ENCODE measurements at regions not wholly inside any gene's neighbourhood (a gene's known extent, or its start where the extent isn't known, plus 50 kb on each side); places are given as distances from the start of the nearest gene placed in this dataset.
"Not testable (repeated sequence)": the region's sequence is repeated elsewhere in the genome, so short reads cannot be mapped to it uniquely, and the experiment has no call there.

DNA sequence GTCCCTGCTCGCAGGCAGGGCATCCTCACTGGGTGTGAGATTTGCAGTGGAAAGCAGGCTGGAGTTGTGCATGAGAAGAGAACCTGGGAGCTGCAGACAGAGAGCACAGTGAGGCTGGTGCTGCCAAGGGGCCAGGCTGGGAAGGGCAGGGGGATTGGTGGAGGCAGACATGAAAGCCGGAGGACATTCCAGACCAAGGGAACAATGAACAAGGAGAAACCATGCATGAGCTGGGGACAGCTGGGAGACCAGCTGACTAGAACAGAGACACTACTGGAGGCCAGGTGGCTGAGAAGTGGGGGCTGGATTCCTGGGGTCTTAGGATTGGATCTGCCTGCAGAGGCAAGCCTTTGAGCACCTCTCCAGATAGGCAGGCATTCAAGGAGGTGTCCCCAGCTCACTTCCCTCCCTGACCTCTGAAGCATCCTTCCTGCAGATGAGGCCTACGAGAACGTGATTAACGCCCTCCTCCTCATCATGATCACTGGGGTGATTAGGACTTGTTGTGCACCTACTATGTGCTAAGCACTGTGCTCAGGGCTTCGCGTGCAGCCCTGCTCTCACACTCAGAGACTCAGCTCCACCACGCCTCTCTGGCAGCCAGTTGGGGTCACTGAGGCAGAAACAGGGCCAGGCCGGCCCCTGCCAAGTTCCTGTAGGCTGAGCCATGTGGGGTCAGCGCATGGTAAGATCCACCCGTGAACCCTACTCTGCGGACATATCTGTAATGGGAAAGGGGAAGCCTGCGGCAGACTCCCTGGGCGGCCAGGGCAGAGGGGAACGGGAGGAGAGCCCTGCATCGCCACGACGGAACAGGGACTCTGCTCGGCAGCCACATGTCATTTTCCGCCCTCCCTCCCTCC is 74.8 kb upstream of the SLC66A3 start:
- ATAC-seq (ENCODE audit: low read depth) (no peak), DNase-seq (ENCODE audit: low spot score) (no peak)
- Histone ChIP-seq H3K27ac (ENCODE audit: poor library complexity, severe bottlenecking) (no peak overlapping the region), H3K9me3 (ENCODE audit: severe bottlenecking) (no peaks in the 10 kb centered on the region), H3K4me1 (ENCODE audit: insufficient read depth, poor library complexity, severe bottlenecking) (no peaks in the 10 kb centered on the region), H3K27me3 (ENCODE audit: insufficient read depth, poor library complexity, severe bottlenecking) (no peaks in the 10 kb centered on the region), H3K4me3 (ENCODE audit: severe bottlenecking) (no peak overlapping the region), H3K36me3 (ENCODE audit: low read depth) (no peaks in the 10 kb centered on the region)
- no peak for TF ChIP-seq CTCF (IDR thresholded peaks at IDR 0.05; ENCODE audit: poor library complexity, severe bottlenecking)

DNA sequence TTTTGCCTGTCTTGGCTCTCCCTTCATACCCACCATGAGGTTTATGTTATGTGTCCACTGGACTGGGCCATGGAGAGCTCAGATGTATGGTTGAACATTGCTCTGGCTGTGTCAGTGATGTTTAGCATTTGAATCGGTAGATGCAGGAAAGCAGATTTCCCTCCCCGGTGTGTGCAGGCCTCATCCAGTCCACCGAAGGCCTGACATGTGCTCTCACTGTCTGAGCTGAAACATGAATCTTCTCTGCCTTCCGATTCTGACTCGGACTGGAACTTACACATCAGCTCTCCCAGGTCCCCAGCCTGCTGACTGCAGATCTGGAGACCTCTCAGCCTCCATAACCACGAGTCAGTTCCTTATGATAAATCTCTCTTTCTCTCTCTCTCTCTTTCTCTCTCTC is 72.4 kb upstream of the SLC66A3 start:
- ATAC-seq (ENCODE audit: low read depth): no peak
- no peak for TF ChIP-seq CTCF (IDR thresholded peaks at IDR 0.05; ENCODE audit: poor library complexity, severe bottlenecking)
- H3K27ac ChIP-seq (ENCODE audit: poor library complexity, severe bottlenecking): no peak overlapping the region
- no peaks in the 10 kb centered on the region for H3K4me1 ChIP-seq (ENCODE audit: insufficient read depth, poor library complexity, severe bottlenecking)
- DNase-seq (ENCODE audit: low spot score): no peak
- H3K9me3 ChIP-seq (ENCODE audit: severe bottlenecking): no peaks in the 10 kb centered on the region
- no peak overlapping the region for H3K4me3 ChIP-seq (ENCODE audit: severe bottlenecking)
- no peaks in the 10 kb centered on the region for H3K27me3 ChIP-seq (ENCODE audit: insufficient read depth, poor library complexity, severe bottlenecking)
- H3K36me3 ChIP-seq (ENCODE audit: low read depth): no peaks in the 10 kb centered on the region

- H3K4me3 ChIP-seq (ENCODE audit: severe bottlenecking); H3K4me1 ChIP-seq (ENCODE audit: insufficient read depth, poor library complexity, severe bottlenecking); DNase-seq (ENCODE audit: low spot score); H3K9me3 ChIP-seq (ENCODE audit: severe bottlenecking); H3K27ac ChIP-seq (ENCODE audit: poor library complexity, severe bottlenecking); H3K27me3 ChIP-seq (ENCODE audit: insufficient read depth, poor library complexity, severe bottlenecking); H3K36me3 ChIP-seq (ENCODE audit: low read depth); ATAC-seq (ENCODE audit: low read depth): not testable (repeated sequence)
These were observed 66.4 kb upstream of the SLC66A3 start for GRCh38 chr2:11088821-11089220.

GRCh38 chr2:11090187-11090586 is 65.1 kb upstream of the SLC66A3 start:
- no peak for TF ChIP-seq CTCF (IDR thresholded peaks at IDR 0.05; ENCODE audit: poor library complexity, severe bottlenecking)
- no peaks in the 10 kb centered on the region for H3K9me3 ChIP-seq (ENCODE audit: severe bottlenecking)
- H3K27ac ChIP-seq (ENCODE audit: poor library complexity, severe bottlenecking): no peak overlapping the region
- no peaks in the 10 kb centered on the region for H3K27me3 ChIP-seq (ENCODE audit: insufficient read depth, poor library complexity, severe bottlenecking)
- ATAC-seq (ENCODE audit: low read depth): no peak
- no peaks in the 10 kb centered on the region for H3K4me1 ChIP-seq (ENCODE audit: insufficient read depth, poor library complexity, severe bottlenecking)
- H3K36me3 ChIP-seq (ENCODE audit: low read depth): no peaks in the 10 kb centered on the region
- H3K4me3 ChIP-seq (ENCODE audit: severe bottlenecking): no peak overlapping the region
- no peak for DNase-seq (ENCODE audit: low spot score)

GRCh38 chr2:11092701-11093335 is 62.4 kb upstream of the SLC66A3 start:
- no peak overlapping the region for H3K27ac ChIP-seq (ENCODE audit: poor library complexity, severe bottlenecking)
- no peaks in the 10 kb centered on the region for H3K4me1 ChIP-seq (ENCODE audit: insufficient read depth, poor library complexity, severe bottlenecking)
- TF ChIP-seq CTCF (IDR thresholded peaks at IDR 0.05; ENCODE audit: poor library complexity, severe bottlenecking): no peak
- no peak for ATAC-seq (ENCODE audit: low read depth)
- H3K4me3 ChIP-seq (ENCODE audit: severe bottlenecking): no peak overlapping the region
- no peaks in the 10 kb centered on the region for H3K9me3 ChIP-seq (ENCODE audit: severe bottlenecking)
- no peaks in the 10 kb centered on the region for H3K36me3 ChIP-seq (ENCODE audit: low read depth)
- DNase-seq (ENCODE audit: low spot score): no peak
- no peaks in the 10 kb centered on the region for H3K27me3 ChIP-seq (ENCODE audit: insufficient read depth, poor library complexity, severe bottlenecking)

Data from RWPE2 (cell line).